ENCODE measurements at regions not wholly inside any gene's neighbourhood (a gene's known extent, or its start where the extent isn't known, plus 50 kb on each side); places are given as distances from the start of the nearest gene placed in this dataset.

- Histone ChIP-seq H2BK15ac (ENCODE audit: low read length) (no peak overlapping the region), H3K23ac (ENCODE audit: insufficient read length) (no peak overlapping the region), H3K9ac (replicated peaks in 1 of 4; ENCODE audit: extremely low read depth in 1 of 4, low read depth in 3 of 4, low read length in 3 of 4) (no peak overlapping the region), H3K79me1 (ENCODE audit: low read depth, low read length) (no peaks in the 10 kb centered on the region), H3K14ac (ENCODE audit: insufficient read length) (no peak overlapping the region), H3K4me3 (ENCODE audit: extremely low read depth in 1 of 4, insufficient read depth in 2 of 4, low read depth in 3 of 4, low read length in 4 of 4) (no peak overlapping the region), H2AFZ (ENCODE audit: low read length) (no peak overlapping the region), H2BK20ac (ENCODE audit: low read length) (no peak overlapping the region), H3K79me2 (ENCODE audit: control insufficient read depth in 1 of 2, insufficient read depth in 2 of 2, low read length in 2 of 2) (no peaks in the 10 kb centered on the region), H3K27me3 (replicated peaks in 1 of 4; ENCODE audit: control insufficient read depth in 3 of 4, extremely low read depth in 1 of 4, insufficient read depth in 3 of 4, low read length in 3 of 4) (no peaks in the 10 kb centered on the region), H3K27ac (ENCODE audit: low read depth, low read length) (no peak overlapping the region), H4K91ac (replicated peaks; ENCODE audit: insufficient read length, low read length) (no peak overlapping the region), H3K23me2 (ENCODE audit: low read depth, low read length) (no peaks in the 10 kb centered on the region), H3K36me3 (ENCODE audit: control insufficient read depth in 2 of 4, insufficient read depth in 4 of 4, low read length in 3 of 4) (no peaks in the 10 kb centered on the region), H4K20me1 (replicated peaks in 1 of 2; ENCODE audit: control insufficient read depth in 1 of 2, insufficient read depth in 2 of 2, low read length in 2 of 2) (no peaks in the 10 kb centered on the region), H3K56ac (replicated peaks; ENCODE audit: insufficient read length, low read depth, low read length) (no peak overlapping the region), H3K18ac (ENCODE audit: extremely low read depth, low read length) (no peak overlapping the region), H4K5ac (ENCODE audit: insufficient read length, low read depth, low read length) (no peak overlapping the region), H2BK5ac (ENCODE audit: low read depth, low read length) (no peak overlapping the region), H4K8ac (ENCODE audit: extremely low read depth, insufficient read depth, low read length) (no peak overlapping the region), H2AK5ac (ENCODE audit: low read depth, low read length) (no peak overlapping the region), H3K4me2 (ENCODE audit: insufficient read depth in 1 of 2, low read depth in 2 of 2, low read length in 2 of 2) (no peak overlapping the region), H2BK120ac (replicated peaks; ENCODE audit: low read depth, low read length) (no peak overlapping the region), H3K4me1 (replicated peaks in 1 of 4; ENCODE audit: control insufficient read depth in 3 of 4, insufficient read depth in 4 of 4, low read length in 3 of 4) (no peaks in the 10 kb centered on the region), H3K4ac (replicated peaks; ENCODE audit: insufficient read length, low read depth, low read length) (no peak overlapping the region), H2BK12ac (ENCODE audit: low read depth, low read length) (no peak overlapping the region), H3K9me3 (ENCODE audit: insufficient read depth in 2 of 2, low read depth in 1 of 2, low read length in 1 of 2) (no peaks in the 10 kb centered on the region)
- ChIA-PET POLR2A (ENCODE audit: partially characterized antibody) (no interaction called here), CTCF (ENCODE audit: partially characterized antibody) (interaction anchor here (0.9 kb wide), 1 partner anchor 10 kb away, joined by 3 read pairs; no protein-coding TSS in a partner anchor)
- FAIRE-seq: no peak
- TF ChIP-seq KDM4A (IDR thresholded peaks at IDR 0.05; ENCODE audit: low read depth, low read length, severe bottlenecking) (no peak), CTCF (IDR thresholded peaks at IDR 0.05; ENCODE audit: control extremely low read depth in 1 of 3, insufficient read depth in 1 of 3, low read depth in 1 of 3, low read length in 3 of 3) (peak in 1 of 3 experiments; percentile 17; a peak in 1 of 4 replicates), USF2 (IDR thresholded peaks at IDR 0.05; ENCODE audit: low read length) (no peak), RAD21 (IDR thresholded peaks at IDR 0.05 in 1 of 2, conservative IDR thresholded peaks at IDR 0.05 in 1 of 2; ENCODE audit: low read depth in 2 of 2, low read length in 2 of 2) (peak in 1 of 2 experiments; percentile 28; a peak in 3 of 4 replicates)
- no peak for DNase-seq (ENCODE audit: low read depth in 1 of 2, low spot score in 2 of 2)
Measured at GRCh38 chrX:85611926-85612325, 232.5 kb upstream of the POF1B start.
